Left lung (tissue), 4 donors: ENCODE measurements at regions not wholly inside any gene's neighbourhood (a gene's known extent, or its start where the extent isn't known, plus 50 kb on each side); places are given as distances from the start of the nearest gene placed in this dataset.

ENCODE experiments used
- ATAC-seq: fragments of 200-7000 bp; cut with Tn5 transposase; one replicate; pipeline ENCODE4 v1.9.1; 2020; ENCODE audit warnings: moderate library complexity
- DNase-seq, 4 donors: peaks; one replicate each; pipeline ENCODE4 v3.0.0-alpha.2; 2013 to 2020
- H3K27ac ChIP-seq, 2 donors: fragments of 200-600 bp; sonication (generic) in 1 of 2; one replicate each; pipeline versions ENCODE4 v1.5.0 to v1.8.0; 2020 to 2021
- H3K27me3 ChIP-seq, 2 donors: fragments of 200-600 bp; sonication (generic) in 1 of 2; one replicate each; pipeline versions ENCODE4 v1.5.0 to v1.8.0; 2020 to 2021
- H3K36me3 ChIP-seq, 2 donors: fragments of 200-600 bp; sonication (generic) in 1 of 2; one replicate each; pipeline versions ENCODE4 v1.5.0 to v1.8.0; 2020 to 2021
- H3K4me1 ChIP-seq, 2 donors: fragments of 200-600 bp; one replicate each; pipeline ENCODE4 v1.8.0; 2021
- H3K4me3 ChIP-seq, 2 donors: fragments of 200-600 bp; sonication (generic) in 1 of 2; one replicate each; pipeline versions ENCODE4 v1.5.0 to v1.8.0; 2020 to 2021; ENCODE audit warnings: mild to moderate bottlenecking in 1 of 2
- H3K9me3 ChIP-seq, 2 donors: fragments of 200-600 bp; sonication (generic) in 1 of 2; one replicate each; pipeline versions ENCODE4 v1.5.0 to v1.8.0; 2020 to 2021
- CTCF ChIP-seq, 2 donors: fragments of 200-600 bp; sonication (generic) in 1 of 2; IDR thresholded peaks; one replicate each; pipeline versions ENCODE4 v1.5.0 to v1.8.0; 2021; ENCODE audit warnings: antibody characterized with exemption in 2 of 2
- intact Hi-C, 2 donors: fragments of 100-400 bp; cut with DNase I; formaldehyde crosslinking; loops; one replicate each; pipeline versions ENCODE4 v1.11.2 to v1.14.2; 2022
- donor health status: DM: no; HTN: yes; CAD: no.
- donor health status: DM: no; HTN: no; CAD: no.

- Histone ChIP-seq H3K27me3 (no peaks in the 10 kb centered on the region), H3K4me1 (no peaks in the 10 kb centered on the region), H3K36me3 (no peaks in the 10 kb centered on the region), H3K27ac (no peak overlapping the region), H3K4me3 (no peak overlapping the region), H3K9me3 (peaks cover 0 to 3% of the 10 kb centered on the region in 2 donors)
- no peak for DNase-seq
- intact Hi-C loops = no loop called here
- TF ChIP-seq CTCF (IDR thresholded peaks at IDR 0.05) = no peak
- no peak for ATAC-seq
Observed at GRCh38 chr10:108069096-108069495, 904.6 kb upstream of the SORCS1 start.

GRCh38 chr10:108064746-108065260 is 900.3 kb upstream of the SORCS1 start:
- Histone ChIP-seq H3K4me3 (no peak overlapping the region), H3K27ac (no peak overlapping the region), H3K27me3 (no peaks in the 10 kb centered on the region), H3K36me3 (no peaks in the 10 kb centered on the region), H3K4me1 (no peaks in the 10 kb centered on the region), H3K9me3 (peaks cover 0 to 3% of the 10 kb centered on the region in 2 donors)
- intact Hi-C loops = no loop called here
- ATAC-seq (no peak), DNase-seq (no peak)
- TF ChIP-seq CTCF (IDR thresholded peaks at IDR 0.05) = no peak

GRCh38 chr10:108060246-108060645 is 895.7 kb upstream of the SORCS1 start:
- H3K27ac ChIP-seq = no peak overlapping the region
- ATAC-seq (no peak), DNase-seq (no peak)
- H3K4me3 ChIP-seq = no peak overlapping the region
- intact Hi-C loops = no loop called here
- H3K27me3 ChIP-seq = no peaks in the 10 kb centered on the region
- H3K4me1 ChIP-seq = no peaks in the 10 kb centered on the region
- H3K36me3 ChIP-seq = no peaks in the 10 kb centered on the region
- H3K9me3 ChIP-seq = no peaks in the 10 kb centered on the region
- TF ChIP-seq CTCF (IDR thresholded peaks at IDR 0.05) = no peak

- Histone ChIP-seq H3K27me3 (no peaks in the 10 kb centered on the region), H3K27ac (no peak overlapping the region), H3K9me3 (no peaks in the 10 kb centered on the region), H3K4me3 (no peak overlapping the region), H3K36me3 (no peaks in the 10 kb centered on the region), H3K4me1 (no peaks in the 10 kb centered on the region)
- ATAC-seq (no peak), DNase-seq (no peak)
- intact Hi-C loops = no loop called here
- no peak for TF ChIP-seq CTCF (IDR thresholded peaks at IDR 0.05)
Observed at GRCh38 chr10:108055506-108055905, 891.0 kb upstream of the SORCS1 start.

- Histone ChIP-seq H3K27ac (no peak overlapping the region), H3K9me3 (no peaks in the 10 kb centered on the region), H3K4me3 (no peak overlapping the region), H3K36me3 (no peaks in the 10 kb centered on the region), H3K27me3 (no peaks in the 10 kb centered on the region), H3K4me1 (no peaks in the 10 kb centered on the region)
- intact Hi-C loops = no loop called here
- TF ChIP-seq CTCF (IDR thresholded peaks at IDR 0.05) = no peak
- no peak for ATAC-seq
- no peak for DNase-seq
Observed at GRCh38 chr10:108052981-108053380, 888.5 kb upstream of the SORCS1 start.
